ENCODE measurements at regions not wholly inside any gene's neighbourhood (a gene's known extent, or its start where the extent isn't known, plus 50 kb on each side); places are given as distances from the start of the nearest gene placed in this dataset.

DNA sequence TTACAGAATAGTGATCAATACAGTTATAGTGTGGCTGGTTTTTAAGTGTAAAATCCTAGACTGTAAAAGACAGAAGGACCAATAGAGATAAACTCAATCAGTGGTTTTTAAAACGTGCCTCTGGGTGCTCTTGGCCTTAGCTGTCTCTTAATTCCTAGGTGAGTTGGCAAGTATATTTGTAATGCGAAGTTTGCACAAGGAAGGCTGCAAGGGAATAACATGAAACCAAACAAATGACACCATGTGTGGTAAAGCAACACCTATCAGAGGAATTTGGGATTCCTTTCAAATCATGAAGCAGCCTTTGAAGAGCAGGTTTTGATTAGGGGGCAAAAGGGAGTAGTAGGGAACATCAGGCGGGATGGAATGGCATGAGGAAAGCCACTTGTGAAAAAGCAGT lies 284.6 kb downstream of the INHBA start:
- Histone ChIP-seq H3K4me3 (ENCODE audit: low read length) (no peak overlapping the region), H3K27ac (ENCODE audit: low read depth in 1 of 2, low read length in 2 of 2) (no peak overlapping the region), H3K4me1 (ENCODE audit: insufficient read depth, low read length) (no peaks in the 10 kb centered on the region), H3K27me3 (ENCODE audit: control insufficient read depth in 1 of 2, insufficient read depth in 2 of 2, low read length in 2 of 2) (no peaks in the 10 kb centered on the region), H3K36me3 (ENCODE audit: insufficient read depth, low read length) (no peaks in the 10 kb centered on the region), H3K9me3 (ENCODE audit: control insufficient read depth in 1 of 2, insufficient read depth in 1 of 2, low read length in 2 of 2) (peaks cover 0 to 6% of the 10 kb centered on the region in 2 experiments)
- TF ChIP-seq, protein P1, sequence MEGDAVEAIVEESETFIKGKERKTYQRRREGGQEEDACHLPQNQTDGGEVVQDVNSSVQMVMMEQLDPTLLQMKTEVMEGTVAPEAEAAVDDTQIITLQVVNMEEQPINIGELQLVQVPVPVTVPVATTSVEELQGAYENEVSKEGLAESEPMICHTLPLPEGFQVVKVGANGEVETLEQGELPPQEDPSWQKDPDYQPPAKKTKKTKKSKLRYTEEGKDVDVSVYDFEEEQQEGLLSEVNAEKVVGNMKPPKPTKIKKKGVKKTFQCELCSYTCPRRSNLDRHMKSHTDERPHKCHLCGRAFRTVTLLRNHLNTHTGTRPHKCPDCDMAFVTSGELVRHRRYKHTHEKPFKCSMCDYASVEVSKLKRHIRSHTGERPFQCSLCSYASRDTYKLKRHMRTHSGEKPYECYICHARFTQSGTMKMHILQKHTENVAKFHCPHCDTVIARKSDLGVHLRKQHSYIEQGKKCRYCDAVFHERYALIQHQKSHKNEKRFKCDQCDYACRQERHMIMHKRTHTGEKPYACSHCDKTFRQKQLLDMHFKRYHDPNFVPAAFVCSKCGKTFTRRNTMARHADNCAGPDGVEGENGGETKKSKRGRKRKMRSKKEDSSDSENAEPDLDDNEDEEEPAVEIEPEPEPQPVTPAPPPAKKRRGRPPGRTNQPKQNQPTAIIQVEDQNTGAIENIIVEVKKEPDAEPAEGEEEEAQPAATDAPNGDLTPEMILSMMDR (IDR thresholded peaks at IDR 0.05): no peak
- Mint-ChIP-seq H3K4me1 (ENCODE audit: low read depth) (no peaks in the 10 kb centered on the region), H3K27me3 (no peaks in the 10 kb centered on the region), H3K9me3 (peaks cover 7% of the 10 kb centered on the region), H3K27ac (no peak overlapping the region), H3K36me3 (ENCODE audit: low read depth) (no peaks in the 10 kb centered on the region), H3K4me3 (no peak overlapping the region)
- ChIA-PET CTCF (no interaction called here), POLR2A (no interaction called here)
- intact Hi-C loops (cut with DNase I, micrococcal nuclease): no loop called here
- ATAC-seq (ENCODE audit: poor library complexity) (no peak), DNase-seq (no peak)

DNA sequence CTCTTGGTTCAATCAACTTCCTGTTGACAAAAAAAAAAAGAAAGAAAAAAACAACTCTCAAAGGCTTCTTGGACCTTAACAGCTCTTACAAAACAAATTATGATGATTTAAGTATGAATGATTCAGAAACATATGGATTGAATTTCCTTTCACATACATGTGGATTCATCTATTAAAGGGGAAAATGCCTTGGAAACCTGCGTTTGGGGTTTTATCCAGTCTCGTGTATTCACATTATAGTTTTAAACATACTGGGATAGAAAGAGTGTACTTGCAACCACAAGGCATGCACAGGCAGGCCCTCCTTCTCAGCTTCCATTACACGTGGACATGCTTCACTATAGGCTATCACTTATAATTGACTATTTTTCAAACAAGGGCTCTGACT lies 286.7 kb downstream of the INHBA start:
- H3K36me3 ChIP-seq (ENCODE audit: insufficient read depth, low read length): no peaks in the 10 kb centered on the region
- H3K27ac ChIP-seq (ENCODE audit: low read depth in 1 of 2, low read length in 2 of 2): no peak overlapping the region
- H3K9me3 Mint-ChIP-seq: peaks cover 11% of the 10 kb centered on the region
- H3K9me3 ChIP-seq (ENCODE audit: control insufficient read depth in 1 of 2, insufficient read depth in 1 of 2, low read length in 2 of 2): peaks cover 0 to 6% of the 10 kb centered on the region in 2 experiments
- H3K27me3 ChIP-seq (ENCODE audit: control insufficient read depth in 1 of 2, insufficient read depth in 2 of 2, low read length in 2 of 2): no peaks in the 10 kb centered on the region
- ATAC-seq (ENCODE audit: poor library complexity) (no peak), DNase-seq (no peak)
- H3K4me3 Mint-ChIP-seq: no peak overlapping the region
- no peaks in the 10 kb centered on the region for H3K27me3 Mint-ChIP-seq
- no peaks in the 10 kb centered on the region for H3K4me1 Mint-ChIP-seq (ENCODE audit: low read depth)
- CTCF ChIA-PET: no interaction called here
- TF ChIP-seq, protein P1 (IDR thresholded peaks at IDR 0.05): no peak
- no peaks in the 10 kb centered on the region for H3K4me1 ChIP-seq (ENCODE audit: insufficient read depth, low read length)
- POLR2A ChIA-PET: no interaction called here
- no peak overlapping the region for H3K27ac Mint-ChIP-seq
- H3K4me3 ChIP-seq (ENCODE audit: low read length): no peak overlapping the region
- H3K36me3 Mint-ChIP-seq (ENCODE audit: low read depth): no peaks in the 10 kb centered on the region
- intact Hi-C loops (cut with DNase I, micrococcal nuclease): no loop called here

DNA sequence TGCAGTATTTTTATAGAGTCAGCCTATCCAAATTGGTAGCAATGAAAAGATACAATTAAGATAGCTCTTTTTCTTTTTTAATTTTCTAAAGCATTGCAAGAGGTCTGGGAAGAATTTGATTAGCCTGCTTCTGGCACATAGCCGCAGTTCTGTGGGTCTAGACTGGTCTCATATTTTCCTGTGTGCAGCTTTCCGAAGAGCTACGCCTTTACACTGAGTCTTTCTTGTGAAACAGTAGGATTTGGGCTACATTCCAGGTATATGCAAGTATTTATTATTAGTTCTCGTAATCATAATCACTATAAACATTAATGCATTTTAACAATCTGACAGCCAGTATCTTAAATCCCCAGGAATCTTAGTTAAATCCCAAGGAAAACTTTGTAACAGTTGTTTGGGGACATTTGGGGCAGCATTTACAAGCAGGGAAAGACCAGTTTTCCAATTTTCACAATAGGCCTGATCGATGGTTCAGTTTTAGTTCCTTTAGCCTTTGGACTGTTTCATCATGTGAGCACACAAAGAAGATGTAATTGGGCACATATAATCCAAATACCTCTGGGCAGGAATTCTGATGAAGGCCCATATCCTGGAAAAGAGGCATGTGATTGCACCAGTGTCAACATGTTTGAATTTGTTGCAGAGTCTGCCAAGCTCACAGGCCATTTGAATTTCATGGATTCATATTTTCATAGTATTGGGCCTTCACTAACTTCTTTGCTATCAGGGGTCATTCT lies 287.3 kb downstream of the INHBA start:
- TF ChIP-seq, protein P1 (IDR thresholded peaks at IDR 0.05): no peak
- Mint-ChIP-seq H3K9me3 (peaks cover 11% of the 10 kb centered on the region), H3K36me3 (ENCODE audit: low read depth) (no peaks in the 10 kb centered on the region), H3K27ac (no peak overlapping the region), H3K27me3 (no peaks in the 10 kb centered on the region), H3K4me3 (no peak overlapping the region), H3K4me1 (ENCODE audit: low read depth) (no peaks in the 10 kb centered on the region)
- intact Hi-C loops (cut with DNase I, micrococcal nuclease): no loop called here
- no peak overlapping the region for H3K4me3 ChIP-seq (ENCODE audit: low read length)
- H3K27me3 ChIP-seq (ENCODE audit: control insufficient read depth in 1 of 2, insufficient read depth in 2 of 2, low read length in 2 of 2): no peaks in the 10 kb centered on the region
- no peak overlapping the region for H3K27ac ChIP-seq (ENCODE audit: low read depth in 1 of 2, low read length in 2 of 2)
- DNase-seq: no peak
- H3K9me3 ChIP-seq (ENCODE audit: control insufficient read depth in 1 of 2, insufficient read depth in 1 of 2, low read length in 2 of 2): peaks cover 0 to 6% of the 10 kb centered on the region in 2 experiments
- POLR2A ChIA-PET: no interaction called here
- no peak for ATAC-seq (ENCODE audit: poor library complexity)
- no peaks in the 10 kb centered on the region for H3K36me3 ChIP-seq (ENCODE audit: insufficient read depth, low read length)
- CTCF ChIA-PET: no interaction called here
- no peaks in the 10 kb centered on the region for H3K4me1 ChIP-seq (ENCODE audit: insufficient read depth, low read length)
